Adrenal gland (tissue), 9 donors: ENCODE measurements at regions not wholly inside any gene's neighbourhood (a gene's known extent, or its start where the extent isn't known, plus 50 kb on each side); places are given as distances from the start of the nearest gene placed in this dataset.

Source experiments
- DNase-seq, 7 donors: peaks; one replicate each; pipeline ENCODE4 v3.0.0-alpha.2; 2019 to 2020
- H3K27ac ChIP-seq, 5 donors: fragments of 200-600 bp; sonication (generic) in 4 of 5; 1 replicate in 3 of 5; 2 replicates in 2 of 5; pipeline versions ENCODE4 v1.5.1 to v1.8.0; 2016 to 2020; ENCODE audit warnings: mild to moderate bottlenecking in 1 of 5
- H3K27me3 ChIP-seq: fragments of 200-600 bp; 2 replicates; pipeline ENCODE4 v1.8.0; 2021
- H3K36me3 ChIP-seq, 2 donors: fragments of 200-600 bp; replicated peaks in 1 of 2; 1 replicate in 1 of 2; 2 replicates in 1 of 2; pipeline versions ENCODE4 v1.5.1 to v1.8.0; 2018 to 2022
- H3K4me1 ChIP-seq, 2 donors: fragments of 200-600 bp; replicated peaks in 1 of 2; 1 replicate in 1 of 2; 2 replicates in 1 of 2; pipeline versions ENCODE4 v1.5.1 to v1.8.0; 2018 to 2021
- H3K4me3 ChIP-seq, 4 donors: fragments of 200-600 bp; sonication (generic) in 3 of 4; one replicate each; pipeline ENCODE4 v1.5.1; 2016 to 2018
- H3K9me3 ChIP-seq, 3 donors: fragments of 200-600 bp; sonication (generic) in 1 of 3; replicated peaks in 1 of 3; 1 replicate in 2 of 3; 2 replicates in 1 of 3; pipeline versions ENCODE4 v1.5.1 to v1.8.0; 2016 to 2021
- POLR2A ChIP-seq, 2 donors: fragments of 450-650 bp; IDR thresholded peaks; one replicate each; pipeline ENCODE4 v1.6.1; 2017; ENCODE audit warnings: antibody characterized with exemption in 2 of 2, mild to moderate bottlenecking in 2 of 2, moderate library complexity in 1 of 2
- WGBS, 4 donors: extraction: QIAGEN DNeasy Blood & Tissue Kit in 2 of 4; methylation state at CpG; one replicate each; pipeline versions ENCODE4 v1.1.5 to v1.1.7; 2013 to 2017; 5-methylcytosine and 5-hydroxymethylcytosine counted together
- intact Hi-C, 2 donors: fragments of 100-400 bp; cut with DNase I; formaldehyde crosslinking; loops; one replicate each; pipeline versions ENCODE4 v1.14.1 to v1.15.0; 2022 to 2023
- TF ChIP-seq, protein P1 (sequence below), 6 experiments: fragments of 450-650 bp in 4 of 6; fragments of 200-600 bp in 2 of 6; sonication (generic) in 1 of 6; IDR thresholded peaks; 1 replicate in 5 of 6; 2 replicates in 1 of 6; pipeline versions ENCODE4 v1.5.1 to v1.8.0; 2016 to 2021; ENCODE audit warnings: antibody characterized with exemption in 6 of 6, mild to moderate bottlenecking in 2 of 6, moderate library complexity in 1 of 6
- donor health status: healthy with polysubstance abuse.
- donor health status: Bipolar disorder and iron deficiency.
- donor health status: DM: yes; HTN: yes; CAD: no.
- donor health status: DM: no; HTN: no; CAD: no.
- donor health status: DM: no; HTN: no; CAD: no.

DNA sequence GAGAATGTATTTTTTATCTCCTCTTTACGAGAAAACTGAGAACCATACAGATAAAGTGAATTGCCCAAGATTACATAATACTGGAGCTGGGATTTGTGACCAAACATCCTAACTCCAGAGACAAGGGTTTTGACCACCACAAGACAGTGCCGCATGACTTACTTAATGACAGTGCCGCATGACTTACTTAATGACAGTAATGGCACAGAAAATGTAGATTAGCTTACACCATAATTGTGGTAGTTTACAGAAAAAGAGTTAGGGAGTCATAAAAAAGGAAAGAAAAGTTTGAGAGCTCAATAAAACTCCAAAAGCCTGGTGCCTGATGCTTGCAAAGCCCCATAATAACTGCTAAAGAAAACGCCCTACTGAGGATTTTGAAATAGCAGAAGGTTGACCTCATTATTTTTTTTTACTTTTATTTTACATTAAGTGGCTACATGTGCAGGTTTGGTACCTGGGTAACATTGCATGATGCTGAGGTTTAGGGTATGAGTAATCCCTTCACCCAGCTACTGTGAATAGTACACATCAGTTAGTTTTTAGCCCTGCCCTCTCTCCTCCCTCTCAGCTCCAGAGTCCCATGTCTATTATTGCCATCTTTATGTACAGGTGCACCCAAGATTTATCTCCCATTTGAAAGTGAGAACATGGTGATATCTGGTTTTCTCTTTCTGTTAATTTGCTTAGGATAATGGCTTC is 310.0 kb upstream of the UBE2E3 start:
- 79 to 82% (median 81%) methylated on average over 4 of the region's 4 CpGs for WGBS, 4 donors
- TF ChIP-seq, protein P1, sequence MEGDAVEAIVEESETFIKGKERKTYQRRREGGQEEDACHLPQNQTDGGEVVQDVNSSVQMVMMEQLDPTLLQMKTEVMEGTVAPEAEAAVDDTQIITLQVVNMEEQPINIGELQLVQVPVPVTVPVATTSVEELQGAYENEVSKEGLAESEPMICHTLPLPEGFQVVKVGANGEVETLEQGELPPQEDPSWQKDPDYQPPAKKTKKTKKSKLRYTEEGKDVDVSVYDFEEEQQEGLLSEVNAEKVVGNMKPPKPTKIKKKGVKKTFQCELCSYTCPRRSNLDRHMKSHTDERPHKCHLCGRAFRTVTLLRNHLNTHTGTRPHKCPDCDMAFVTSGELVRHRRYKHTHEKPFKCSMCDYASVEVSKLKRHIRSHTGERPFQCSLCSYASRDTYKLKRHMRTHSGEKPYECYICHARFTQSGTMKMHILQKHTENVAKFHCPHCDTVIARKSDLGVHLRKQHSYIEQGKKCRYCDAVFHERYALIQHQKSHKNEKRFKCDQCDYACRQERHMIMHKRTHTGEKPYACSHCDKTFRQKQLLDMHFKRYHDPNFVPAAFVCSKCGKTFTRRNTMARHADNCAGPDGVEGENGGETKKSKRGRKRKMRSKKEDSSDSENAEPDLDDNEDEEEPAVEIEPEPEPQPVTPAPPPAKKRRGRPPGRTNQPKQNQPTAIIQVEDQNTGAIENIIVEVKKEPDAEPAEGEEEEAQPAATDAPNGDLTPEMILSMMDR (IDR thresholded peaks at IDR 0.05) = no peak
- no peak for TF ChIP-seq POLR2A (IDR thresholded peaks at IDR 0.05)
- H3K9me3 ChIP-seq = no peaks in the 10 kb centered on the region
- no peaks in the 10 kb centered on the region for H3K4me1 ChIP-seq
- H3K4me3 ChIP-seq = no peak overlapping the region
- no peaks in the 10 kb centered on the region for H3K36me3 ChIP-seq
- DNase-seq = no peak
- no peaks in the 10 kb centered on the region for H3K27me3 ChIP-seq
- intact Hi-C loops = no loop called here
- no peak overlapping the region for H3K27ac ChIP-seq

DNA sequence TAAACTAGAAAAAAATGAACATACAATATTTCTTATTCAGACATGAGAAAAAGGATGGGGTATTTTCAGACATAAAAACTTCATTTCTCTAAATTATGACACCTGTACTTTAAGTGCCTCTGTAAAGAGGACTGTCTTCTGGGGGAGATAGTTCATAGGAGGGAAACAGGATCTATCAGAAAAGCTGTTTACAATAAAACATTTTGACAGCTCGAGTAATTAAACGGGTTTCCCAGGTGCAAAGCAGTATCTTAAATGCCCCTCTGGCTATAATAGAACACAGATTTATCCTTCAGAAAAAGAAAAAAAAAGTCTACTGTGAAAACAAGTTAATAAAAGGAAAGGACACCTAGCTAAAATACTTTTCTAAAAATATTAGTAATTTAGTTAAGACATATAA is 311.4 kb upstream of the UBE2E3 start:
- Histone ChIP-seq H3K27me3 (no peaks in the 10 kb centered on the region), H3K4me1 (no peaks in the 10 kb centered on the region), H3K36me3 (no peaks in the 10 kb centered on the region), H3K9me3 (no peaks in the 10 kb centered on the region), H3K27ac (no peak overlapping the region), H3K4me3 (no peak overlapping the region)
- intact Hi-C loops = no loop called here
- 33 to 52% (median 46%) methylated on average over 2 of the region's 2 CpGs for WGBS, 4 donors
- no peak for DNase-seq
- TF ChIP-seq, protein P1 (IDR thresholded peaks at IDR 0.05) = no peak
- no peak for TF ChIP-seq POLR2A (IDR thresholded peaks at IDR 0.05)

DNA sequence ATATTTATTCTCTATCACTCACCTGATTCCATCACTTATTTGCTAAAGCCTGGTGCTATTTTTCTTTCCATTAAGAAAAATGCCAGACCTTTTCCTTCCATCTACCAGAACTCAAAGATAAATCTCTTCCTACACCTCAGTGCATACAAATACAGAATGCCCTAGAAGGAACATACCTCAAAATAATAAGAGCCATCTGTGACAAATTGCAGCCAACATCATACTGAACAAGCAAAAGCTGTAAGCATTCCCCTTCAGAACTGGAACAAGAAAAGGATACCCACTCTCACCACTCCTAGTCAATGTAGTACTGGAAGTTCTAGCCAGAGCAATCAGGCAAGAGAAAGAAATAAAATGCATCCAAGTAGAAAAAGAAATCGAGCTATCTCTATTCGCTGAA is 315.9 kb upstream of the UBE2E3 start:
- TF ChIP-seq POLR2A (IDR thresholded peaks at IDR 0.05) = no peak
- TF ChIP-seq, protein P1 (IDR thresholded peaks at IDR 0.05) = no peak
- Histone ChIP-seq H3K36me3 (no peaks in the 10 kb centered on the region), H3K9me3 (no peaks in the 10 kb centered on the region), H3K27me3 (no peaks in the 10 kb centered on the region), H3K27ac (no peak overlapping the region), H3K4me3 (no peak overlapping the region), H3K4me1 (no peaks in the 10 kb centered on the region)
- DNase-seq = no peak
- intact Hi-C loops = no loop called here
- 86 to 99% (median 89%) methylated on average over 2 of the region's 2 CpGs for WGBS, 4 donors

DNA sequence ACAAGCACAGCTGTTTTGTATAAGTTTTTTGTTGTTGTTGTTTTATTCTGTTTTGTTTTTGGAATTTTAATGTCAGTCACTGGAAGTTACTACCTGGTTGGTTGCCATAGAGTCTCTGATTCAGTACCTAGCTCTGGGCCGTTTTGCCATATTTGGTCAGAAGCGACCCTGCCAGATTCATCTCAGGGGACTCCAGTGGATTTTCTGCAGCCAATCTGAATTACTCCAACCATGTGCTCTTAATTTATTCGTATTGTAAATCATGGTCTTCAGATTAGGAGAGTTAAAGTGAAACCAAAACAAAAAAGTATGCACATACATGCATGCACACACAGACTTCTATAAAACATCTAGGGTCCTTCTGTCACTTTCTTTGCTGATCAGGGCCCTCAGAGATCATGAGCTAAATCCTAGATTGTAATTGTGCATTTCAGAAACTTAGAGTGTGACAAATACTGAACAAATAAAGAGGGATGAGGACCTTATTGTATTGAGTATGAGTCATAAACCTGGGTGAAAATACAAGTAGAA is 317.4 kb upstream of the UBE2E3 start:
- H3K9me3 ChIP-seq = no peaks in the 10 kb centered on the region
- intact Hi-C loops = no loop called here
- no peaks in the 10 kb centered on the region for H3K4me1 ChIP-seq
- WGBS, 4 donors = 52 to 86% (median 66%) methylated on average over 3 of the region's 3 CpGs
- no peak for DNase-seq
- H3K27me3 ChIP-seq = no peaks in the 10 kb centered on the region
- H3K4me3 ChIP-seq = no peak overlapping the region
- TF ChIP-seq POLR2A (IDR thresholded peaks at IDR 0.05) = no peak
- TF ChIP-seq, protein P1 (IDR thresholded peaks at IDR 0.05) = no peak
- no peak overlapping the region for H3K27ac ChIP-seq
- no peaks in the 10 kb centered on the region for H3K36me3 ChIP-seq
